ENCODE measurements at regions not wholly inside any gene's neighbourhood (a gene's known extent, or its start where the extent isn't known, plus 50 kb on each side); places are given as distances from the start of the nearest gene placed in this dataset.
"Not testable (repeated sequence)": the region's sequence is repeated elsewhere in the genome, so short reads cannot be mapped to it uniquely, and the experiment has no call there.

GRCh38 chr18:27549335-27550039, 364.4 kb upstream of the CHST9 start:
- in situ Hi-C loops (cut with HindIII; ENCODE audit: low sequenced_read_pairs): no loop called here
- DNase-seq (ENCODE audit: low spot score): no peak

GRCh38 chr18:27546991-27547390, 361.9 kb upstream of the CHST9 start:
- in situ Hi-C loops (cut with HindIII; ENCODE audit: low sequenced_read_pairs): no loop called here
- DNase-seq (ENCODE audit: low spot score): no peak

DNA sequence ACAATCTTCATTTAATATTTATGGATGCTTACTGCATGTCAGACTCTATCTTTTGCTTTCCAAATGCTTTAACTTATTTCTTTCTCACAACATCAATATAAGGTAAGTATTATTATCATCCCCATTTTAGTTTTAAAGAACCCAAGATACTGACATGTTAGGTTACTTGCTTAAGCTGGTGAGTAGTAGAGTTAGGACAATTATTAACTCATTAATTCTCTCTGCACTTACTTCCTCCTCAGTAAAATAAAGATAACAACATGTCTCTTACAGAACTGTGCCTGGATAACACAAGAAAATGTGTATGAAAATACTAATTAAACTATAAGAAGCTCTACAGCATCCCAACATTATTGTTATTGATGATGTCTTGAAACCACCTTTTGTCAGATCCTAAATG, 359.1 kb upstream of the CHST9 start:
- DNase-seq (ENCODE audit: low spot score): no peak
- in situ Hi-C loops (cut with HindIII; ENCODE audit: low sequenced_read_pairs): no loop called here

GRCh38 chr18:27541293-27541692, 356.2 kb upstream of the CHST9 start:
- no peak for DNase-seq (ENCODE audit: low spot score)
- in situ Hi-C loops (cut with HindIII; ENCODE audit: low sequenced_read_pairs): no loop called here

DNA sequence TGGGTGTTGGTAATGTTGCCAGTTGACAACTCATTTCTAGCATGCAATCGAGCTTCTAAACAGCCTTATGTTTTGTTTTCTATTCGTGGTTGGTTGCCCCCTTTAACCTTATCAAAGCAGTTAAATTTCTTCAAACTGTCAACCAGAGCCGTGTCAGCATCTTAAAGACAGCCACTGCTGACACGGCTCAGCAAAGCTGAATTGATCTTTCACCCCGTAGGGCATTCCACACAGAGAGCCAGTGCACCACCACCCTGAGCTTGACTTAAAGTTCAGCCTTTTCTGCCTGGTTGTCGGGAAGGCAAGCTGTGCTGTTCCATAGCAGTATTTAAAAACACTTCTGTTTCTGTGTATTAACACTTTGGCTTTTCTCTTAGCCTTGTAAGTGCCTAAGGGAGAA, 355.0 kb upstream of the CHST9 start:
- DNase-seq (ENCODE audit: low spot score): no peak
- in situ Hi-C loops (cut with HindIII; ENCODE audit: low sequenced_read_pairs): no loop called here

DNA sequence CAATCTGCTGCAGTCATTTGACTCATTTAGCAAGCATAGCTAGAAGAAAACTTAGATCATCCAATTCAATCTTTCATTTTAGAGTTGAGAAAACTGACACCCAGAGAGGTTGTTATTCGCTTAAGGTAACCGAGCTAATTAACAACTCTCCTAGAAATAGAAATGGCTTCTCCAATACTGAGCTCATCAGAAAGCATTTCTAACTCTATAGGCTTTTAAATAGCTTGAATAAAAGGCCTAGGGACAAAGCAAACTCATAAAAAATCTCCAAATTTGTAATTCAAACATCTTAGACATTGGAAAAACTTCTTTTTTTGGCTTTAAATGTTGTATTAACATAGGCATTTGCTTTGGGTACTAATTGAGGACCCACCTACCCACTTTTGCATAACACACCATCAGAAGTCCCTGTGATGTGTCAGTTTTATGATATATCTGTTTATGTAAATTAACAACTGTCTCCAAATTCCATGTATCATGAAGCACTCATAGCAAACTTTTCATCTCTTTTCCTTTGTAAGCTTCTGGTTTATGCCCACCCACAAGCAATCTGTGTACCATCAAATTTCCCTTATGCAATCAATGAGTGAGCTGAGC, 343.9 kb upstream of the CHST9 start:
- no peak for DNase-seq (ENCODE audit: low spot score)
- in situ Hi-C loops (cut with HindIII; ENCODE audit: low sequenced_read_pairs): no loop called here

- DNase-seq (ENCODE audit: low spot score): no peak
- in situ Hi-C loops (cut with HindIII; ENCODE audit: low sequenced_read_pairs): no loop called here
Observed at GRCh38 chr18:27527856-27528255, 342.7 kb upstream of the CHST9 start.

- in situ Hi-C loops (cut with HindIII; ENCODE audit: low sequenced_read_pairs): no loop called here
- no peak for DNase-seq (ENCODE audit: low spot score)
Observed at GRCh38 chr18:27520401-27520800, 335.3 kb upstream of the CHST9 start.

- DNase-seq (ENCODE audit: low spot score); in situ Hi-C loops (cut with HindIII; ENCODE audit: low sequenced_read_pairs): not testable (repeated sequence)
Observed at GRCh38 chr18:27510036-27510633, 325.0 kb upstream of the CHST9 start.

- in situ Hi-C loops (cut with HindIII; ENCODE audit: low sequenced_read_pairs): no loop called here
- no peak for DNase-seq (ENCODE audit: low spot score)
Observed at GRCh38 chr18:27501671-27502070, 316.6 kb upstream of the CHST9 start.

GRCh38 chr18:27500531-27500930, 315.4 kb upstream of the CHST9 start:
- in situ Hi-C loops (cut with HindIII; ENCODE audit: low sequenced_read_pairs): no loop called here
- DNase-seq (ENCODE audit: low spot score): no peak

DNA sequence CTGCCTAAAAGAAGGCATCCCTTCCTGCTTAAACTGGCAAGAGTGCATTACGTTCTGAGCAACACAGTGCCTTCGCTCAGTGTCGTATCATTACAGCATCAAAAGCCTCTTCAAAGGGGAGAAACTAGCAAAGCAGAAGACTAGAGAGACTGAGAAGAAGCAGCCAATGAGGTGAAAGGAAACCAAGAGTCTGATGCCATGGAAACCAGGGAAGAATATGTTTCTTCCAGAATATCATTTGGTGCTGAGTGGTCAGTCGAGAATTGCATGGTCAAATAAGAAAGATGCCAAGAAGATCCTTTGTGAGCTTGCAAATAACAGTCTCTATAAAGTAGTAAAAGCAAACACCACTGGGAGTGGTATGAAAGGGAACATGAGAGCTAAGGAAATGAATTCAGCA, 312.1 kb upstream of the CHST9 start:
- no peak for DNase-seq (ENCODE audit: low spot score)
- in situ Hi-C loops (cut with HindIII; ENCODE audit: low sequenced_read_pairs): no loop called here

GRCh38 chr18:27493182-27493581, 308.1 kb upstream of the CHST9 start:
- DNase-seq (ENCODE audit: low spot score): no peak
- in situ Hi-C loops (cut with HindIII; ENCODE audit: low sequenced_read_pairs): no loop called here

DNA sequence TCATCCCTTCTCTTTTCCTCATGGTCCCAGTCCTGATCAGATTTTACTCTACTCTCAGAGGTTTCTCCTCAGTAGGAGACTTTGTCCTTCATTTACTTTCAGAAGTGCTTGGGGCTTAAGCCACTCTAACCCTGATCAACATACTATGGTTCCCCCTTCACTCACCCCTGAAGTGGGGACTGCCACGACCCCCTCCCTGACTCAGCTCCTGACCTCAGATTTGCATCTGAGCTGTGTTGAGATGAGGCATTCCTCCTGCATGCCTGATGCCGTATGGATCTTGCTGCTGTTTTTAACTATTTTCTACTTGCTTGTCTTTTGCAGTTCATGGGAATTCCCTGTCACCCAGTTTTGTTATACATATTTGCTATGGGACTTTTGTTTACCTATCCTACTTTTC, 306.7 kb upstream of the CHST9 start:
- no peak for DNase-seq (ENCODE audit: low spot score)
- in situ Hi-C loops (cut with HindIII; ENCODE audit: low sequenced_read_pairs): no loop called here

GRCh38 chr18:27483276-27483675, 298.2 kb upstream of the CHST9 start:
- DNase-seq (ENCODE audit: low spot score): no peak
- in situ Hi-C loops (cut with HindIII; ENCODE audit: low sequenced_read_pairs): no loop called here

- in situ Hi-C loops (cut with HindIII; ENCODE audit: low sequenced_read_pairs): no loop called here
- no peak for DNase-seq (ENCODE audit: low spot score)
Observed at GRCh38 chr18:27478459-27478858, 293.4 kb upstream of the CHST9 start.

- DNase-seq (ENCODE audit: low spot score): no peak
- in situ Hi-C loops (cut with HindIII; ENCODE audit: low sequenced_read_pairs): no loop called here
Observed at GRCh38 chr18:27473318-27473717, 288.2 kb upstream of the CHST9 start.

DNA sequence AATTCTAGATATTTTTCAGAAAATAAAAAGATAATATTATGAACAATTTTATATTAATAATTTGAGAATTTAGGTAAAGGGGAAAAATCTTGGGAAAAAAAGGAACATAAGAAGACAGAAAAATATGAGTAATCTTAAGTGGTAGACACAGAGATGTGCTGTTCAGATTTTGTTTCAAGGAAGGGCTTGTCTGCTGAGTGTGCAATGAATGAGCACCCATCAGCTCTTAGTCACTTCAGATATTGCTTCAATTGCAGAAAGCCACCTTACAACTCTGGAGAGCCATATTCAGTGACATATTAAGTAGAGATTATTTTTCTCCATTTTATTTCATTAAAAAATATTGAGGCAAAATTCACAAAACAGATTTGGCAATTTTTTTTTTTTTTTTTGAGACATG, 282.0 kb upstream of the CHST9 start:
- in situ Hi-C loops (cut with HindIII; ENCODE audit: low sequenced_read_pairs): no loop called here
- no peak for DNase-seq (ENCODE audit: low spot score)

GRCh38 chr18:27461957-27462356, 276.8 kb upstream of the CHST9 start:
- DNase-seq (ENCODE audit: low spot score): no peak
- in situ Hi-C loops (cut with HindIII; ENCODE audit: low sequenced_read_pairs): no loop called here

DNA sequence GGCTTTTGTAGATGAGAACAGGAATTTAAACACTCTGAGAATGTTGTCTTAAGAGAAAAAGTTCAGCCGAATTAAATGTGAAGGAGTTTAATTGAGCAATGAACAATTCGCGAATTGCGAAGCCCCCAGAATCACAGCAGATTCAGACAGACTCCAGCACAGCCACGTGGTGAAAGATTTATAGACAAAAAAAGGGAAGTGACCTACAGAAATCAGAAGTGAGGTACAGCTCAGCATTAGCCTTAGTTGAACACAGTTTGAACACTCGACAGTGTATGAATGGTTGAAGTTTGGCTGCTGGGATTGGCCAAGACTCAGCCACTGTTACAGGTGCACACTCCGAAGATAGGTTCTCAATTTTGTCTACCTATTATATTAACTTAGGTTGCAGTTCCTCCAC, 264.0 kb upstream of the CHST9 start:
- in situ Hi-C loops (cut with HindIII; ENCODE audit: low sequenced_read_pairs): no loop called here

GRCh38 chr18:27447930-27448329, 262.8 kb upstream of the CHST9 start:
- in situ Hi-C loops (cut with HindIII; ENCODE audit: low sequenced_read_pairs): no loop called here
- no peak for DNase-seq (ENCODE audit: low spot score)

More for the DNA sequence above, 264.0 kb upstream of the CHST9 start:
- DNase-seq (ENCODE audit: low spot score): no peak

All from G401 (cell line).